ENCODE measurements at regions not wholly inside any gene's neighbourhood (a gene's known extent, or its start where the extent isn't known, plus 50 kb on each side); places are given as distances from the start of the nearest gene placed in this dataset.

DNA sequence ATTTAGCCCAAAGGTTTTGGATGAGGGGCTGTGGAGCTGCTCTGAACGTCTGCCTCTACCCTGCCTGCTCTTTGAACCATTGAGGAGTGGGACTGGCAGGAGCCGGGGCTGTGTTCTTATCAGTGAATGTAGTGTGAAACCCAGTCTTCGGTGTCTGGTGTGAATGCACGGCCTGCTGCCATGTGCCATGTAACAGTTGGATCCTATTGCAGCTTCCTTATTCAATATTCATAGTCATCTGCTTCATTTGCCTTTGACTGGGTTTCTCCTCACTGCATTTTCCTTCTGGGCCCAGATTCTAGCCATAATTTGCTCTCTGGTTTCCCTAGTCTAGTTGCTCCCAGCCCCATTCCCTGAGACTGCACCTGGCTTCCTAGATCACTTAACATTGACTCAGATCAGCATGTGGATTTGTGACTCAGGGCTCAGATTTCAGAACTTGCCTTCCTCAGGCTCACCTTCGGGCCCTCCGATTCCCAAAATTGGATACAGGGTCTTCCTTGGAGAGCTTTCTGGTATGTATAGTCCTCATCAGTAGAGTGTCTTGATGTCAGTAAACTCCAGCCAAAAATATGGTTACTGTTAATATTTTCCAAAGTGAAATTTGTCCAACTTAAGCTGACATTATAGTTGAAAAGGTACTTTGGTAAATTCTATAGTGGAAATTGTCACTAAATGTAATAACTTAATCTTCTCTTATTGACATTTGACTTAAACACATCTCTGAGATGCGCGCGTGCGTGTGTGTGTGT is 94.0 kb upstream of the DDIT4L start:
- Mint-ChIP-seq H3K27ac (no peak overlapping the region), H3K36me3 (ENCODE audit: low read depth) (no peaks in the 10 kb centered on the region), H3K9me3 (no peaks in the 10 kb centered on the region), H3K4me1 (no peaks in the 10 kb centered on the region), H3K4me3 (no peak overlapping the region), H3K27me3 (peaks cover 4% of the 10 kb centered on the region)
- intact Hi-C loops (cut with micrococcal nuclease) = no loop called here
- TF ChIP-seq, protein P1, sequence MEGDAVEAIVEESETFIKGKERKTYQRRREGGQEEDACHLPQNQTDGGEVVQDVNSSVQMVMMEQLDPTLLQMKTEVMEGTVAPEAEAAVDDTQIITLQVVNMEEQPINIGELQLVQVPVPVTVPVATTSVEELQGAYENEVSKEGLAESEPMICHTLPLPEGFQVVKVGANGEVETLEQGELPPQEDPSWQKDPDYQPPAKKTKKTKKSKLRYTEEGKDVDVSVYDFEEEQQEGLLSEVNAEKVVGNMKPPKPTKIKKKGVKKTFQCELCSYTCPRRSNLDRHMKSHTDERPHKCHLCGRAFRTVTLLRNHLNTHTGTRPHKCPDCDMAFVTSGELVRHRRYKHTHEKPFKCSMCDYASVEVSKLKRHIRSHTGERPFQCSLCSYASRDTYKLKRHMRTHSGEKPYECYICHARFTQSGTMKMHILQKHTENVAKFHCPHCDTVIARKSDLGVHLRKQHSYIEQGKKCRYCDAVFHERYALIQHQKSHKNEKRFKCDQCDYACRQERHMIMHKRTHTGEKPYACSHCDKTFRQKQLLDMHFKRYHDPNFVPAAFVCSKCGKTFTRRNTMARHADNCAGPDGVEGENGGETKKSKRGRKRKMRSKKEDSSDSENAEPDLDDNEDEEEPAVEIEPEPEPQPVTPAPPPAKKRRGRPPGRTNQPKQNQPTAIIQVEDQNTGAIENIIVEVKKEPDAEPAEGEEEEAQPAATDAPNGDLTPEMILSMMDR (IDR thresholded peaks at IDR 0.05) = no peak
- CTCF ChIA-PET = no interaction called here
- DNase-seq = no peak
- POLR2A ChIA-PET = no interaction called here
- no peak for ATAC-seq (ENCODE audit: low read depth)

DNA sequence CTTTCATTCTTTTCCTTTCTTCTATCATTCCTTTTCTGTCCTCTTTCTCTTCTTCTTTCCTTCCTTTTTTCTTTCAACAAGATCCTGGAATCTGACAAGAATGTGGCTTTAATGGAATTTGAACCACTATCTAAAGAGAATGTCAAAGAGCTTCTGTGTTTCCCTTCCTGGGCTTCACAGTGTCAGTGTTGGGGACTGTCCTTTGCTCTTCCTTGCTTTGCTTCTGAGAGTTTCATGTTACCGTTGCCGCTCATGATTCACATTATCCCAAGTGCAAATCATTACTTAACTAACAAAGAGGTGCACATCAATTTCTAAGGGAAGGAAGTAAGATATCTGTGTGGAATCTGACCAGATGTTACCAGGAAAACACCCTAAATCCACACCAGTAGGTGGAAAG is 90.5 kb upstream of the DDIT4L start:
- Mint-ChIP-seq H3K4me1 (no peaks in the 10 kb centered on the region), H3K36me3 (ENCODE audit: low read depth) (no peaks in the 10 kb centered on the region), H3K27me3 (peaks cover 4% of the 10 kb centered on the region), H3K4me3 (no peak overlapping the region), H3K27ac (no peak overlapping the region), H3K9me3 (no peaks in the 10 kb centered on the region)
- ATAC-seq (ENCODE audit: low read depth) (no peak), DNase-seq (no peak)
- CTCF ChIA-PET = no interaction called here
- intact Hi-C loops (cut with micrococcal nuclease) = no loop called here
- POLR2A ChIA-PET = no interaction called here
- TF ChIP-seq, protein P1 (IDR thresholded peaks at IDR 0.05) = no peak

DNA sequence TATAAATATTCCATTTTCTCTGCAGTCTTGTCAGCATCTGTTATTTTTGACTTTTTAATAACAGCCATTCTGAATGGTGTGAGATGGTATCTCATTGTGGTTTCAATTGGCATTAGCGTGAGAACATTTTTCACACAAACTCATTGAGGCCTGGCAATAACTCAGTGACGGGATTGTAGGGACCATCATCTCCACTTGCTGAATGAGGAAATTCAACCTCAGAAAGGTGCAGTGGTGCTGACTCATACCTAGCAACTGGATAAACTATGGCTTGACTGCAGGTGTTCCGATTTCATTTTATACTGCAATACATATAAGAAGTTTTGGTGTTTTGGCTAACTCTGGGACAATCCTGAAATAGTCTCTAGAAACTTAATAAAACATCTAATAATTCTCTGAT is 88.3 kb upstream of the DDIT4L start:
- ChIA-PET CTCF (no interaction called here), POLR2A (no interaction called here)
- no peak for ATAC-seq (ENCODE audit: low read depth)
- H3K27ac Mint-ChIP-seq = no peak overlapping the region
- intact Hi-C loops (cut with micrococcal nuclease) = no loop called here
- no peaks in the 10 kb centered on the region for H3K9me3 Mint-ChIP-seq
- no peaks in the 10 kb centered on the region for H3K4me1 Mint-ChIP-seq
- peaks cover 4% of the 10 kb centered on the region for H3K27me3 Mint-ChIP-seq
- no peak for DNase-seq
- no peaks in the 10 kb centered on the region for H3K36me3 Mint-ChIP-seq (ENCODE audit: low read depth)
- no peak overlapping the region for H3K4me3 Mint-ChIP-seq
- TF ChIP-seq, protein P1 (IDR thresholded peaks at IDR 0.05) = no peak

DNA sequence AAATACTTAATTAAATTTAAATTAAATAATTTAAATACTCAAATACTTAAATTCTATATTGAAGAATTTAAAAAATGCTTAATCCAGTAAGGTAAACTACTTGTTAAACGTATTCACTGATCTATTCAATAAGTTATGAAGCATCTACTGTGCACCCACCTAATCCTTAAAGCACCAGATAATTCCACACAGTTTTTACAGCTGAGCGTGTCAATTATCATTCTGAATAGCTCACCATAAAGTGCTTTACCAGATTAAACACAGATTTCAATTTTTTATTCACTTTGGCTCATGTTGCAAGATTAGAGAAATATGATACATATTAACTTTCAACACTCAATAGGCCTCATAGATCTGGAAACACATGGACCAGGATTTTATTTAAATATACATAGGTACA is 79.2 kb upstream of the DDIT4L start:
- ChIA-PET POLR2A (no interaction called here), CTCF (no interaction called here)
- peaks cover 6% of the 10 kb centered on the region for H3K9me3 Mint-ChIP-seq
- TF ChIP-seq, protein P1 (IDR thresholded peaks at IDR 0.05) = no peak
- DNase-seq (no peak), ATAC-seq (ENCODE audit: low read depth) (no peak)
- H3K27me3 Mint-ChIP-seq = peaks cover 7% of the 10 kb centered on the region
- no peaks in the 10 kb centered on the region for H3K36me3 Mint-ChIP-seq (ENCODE audit: low read depth)
- H3K27ac Mint-ChIP-seq = no peak overlapping the region
- intact Hi-C loops (cut with micrococcal nuclease) = no loop called here
- H3K4me3 Mint-ChIP-seq = no peak overlapping the region
- no peaks in the 10 kb centered on the region for H3K4me1 Mint-ChIP-seq

DNA sequence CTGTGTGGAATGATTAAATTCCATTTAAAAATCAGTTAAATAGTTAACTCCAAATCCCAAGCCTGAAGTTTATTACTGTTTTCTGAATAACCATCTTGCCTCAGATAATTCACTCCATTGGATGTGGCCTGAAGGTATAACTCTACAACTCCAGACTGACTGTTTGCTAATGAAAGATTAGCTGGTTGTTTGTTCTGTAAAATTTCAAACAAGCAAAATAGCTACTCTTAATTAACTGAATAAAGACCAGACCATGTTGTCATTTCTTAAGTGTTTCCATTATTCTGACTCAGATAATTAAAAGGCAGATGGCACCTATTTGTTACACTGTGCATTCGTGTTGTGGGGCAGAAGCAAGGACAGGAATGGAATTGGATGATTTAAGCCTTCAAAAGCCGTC is 78.5 kb upstream of the DDIT4L start:
- CTCF ChIA-PET = no interaction called here
- intact Hi-C loops (cut with micrococcal nuclease) = no loop called here
- Mint-ChIP-seq H3K27ac (no peak overlapping the region), H3K4me1 (no peaks in the 10 kb centered on the region), H3K4me3 (no peak overlapping the region), H3K36me3 (ENCODE audit: low read depth) (no peaks in the 10 kb centered on the region), H3K27me3 (peaks cover 10% of the 10 kb centered on the region), H3K9me3 (peaks cover 10% of the 10 kb centered on the region)
- ATAC-seq (ENCODE audit: low read depth) (no peak), DNase-seq (no peak)
- TF ChIP-seq, protein P1 (IDR thresholded peaks at IDR 0.05) = no peak
- POLR2A ChIA-PET = no interaction called here
